ENCODE measurements at regions not wholly inside any gene's neighbourhood (a gene's known extent, or its start where the extent isn't known, plus 50 kb on each side); places are given as distances from the start of the nearest gene placed in this dataset.

DNA sequence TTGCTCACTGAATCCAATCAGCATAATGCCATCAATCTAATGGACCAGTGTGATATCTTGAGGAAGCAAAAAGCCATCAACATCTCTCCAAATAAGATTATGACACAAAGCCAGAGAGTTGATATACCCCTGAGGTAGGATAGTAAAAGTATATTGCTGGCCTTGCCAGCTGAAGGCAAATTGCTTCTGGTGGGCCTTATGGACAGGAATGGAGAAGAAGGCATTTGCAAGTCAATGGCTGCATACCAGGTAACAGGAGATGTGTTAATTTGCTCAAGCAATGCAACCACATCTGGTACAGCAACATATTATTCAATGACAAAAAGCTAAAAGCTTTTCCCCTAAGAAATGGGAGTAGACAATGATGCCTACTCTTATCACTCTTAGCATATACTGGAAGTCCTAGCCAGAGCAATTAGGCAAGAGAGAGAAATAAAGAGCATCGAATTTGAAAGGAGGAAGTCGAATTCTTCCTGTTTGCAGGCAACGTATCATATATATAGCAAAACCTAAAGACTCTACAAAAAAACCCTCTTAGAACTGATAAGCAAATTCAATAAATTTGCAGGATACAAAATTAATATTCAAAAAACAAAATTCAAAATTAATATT, 216.1 kb upstream of the RASA1 start:
- Histone ChIP-seq H3K4me3 (replicated peaks in 1 of 3; ENCODE audit: insufficient read depth in 1 of 3, low read depth in 1 of 3, low read length in 3 of 3) (no peak overlapping the region), H3K4me1 (ENCODE audit: control insufficient read depth, extremely low read depth, insufficient read depth, low read length) (no peaks in the 10 kb centered on the region), H3K36me3 (ENCODE audit: control insufficient read depth in 2 of 2, extremely low read depth in 1 of 2, insufficient read depth in 2 of 2, low read length in 2 of 2) (no peaks in the 10 kb centered on the region), H2AFZ (ENCODE audit: low read depth, low read length) (no peak overlapping the region), H3K27ac (ENCODE audit: insufficient read depth, low read depth, low read length) (no peak overlapping the region), H3K79me2 (ENCODE audit: control insufficient read depth, insufficient read depth, low read length) (no peaks in the 10 kb centered on the region), H3K27me3 (ENCODE audit: control insufficient read depth in 2 of 2, insufficient read depth in 2 of 2, low read length in 2 of 2) (no peaks in the 10 kb centered on the region), H3K9ac (replicated peaks; ENCODE audit: extremely low read depth, insufficient read depth, low read length) (no peak overlapping the region), H3K9me1 (replicated peaks; ENCODE audit: control insufficient read depth, extremely low read depth, insufficient read depth, low read length) (no peaks in the 10 kb centered on the region), H4K20me1 (replicated peaks; ENCODE audit: control insufficient read depth, extremely low read depth, insufficient read depth, low read length) (no peaks in the 10 kb centered on the region), H3K9me3 (replicated peaks; ENCODE audit: control insufficient read depth, insufficient read depth, low read length) (no peaks in the 10 kb centered on the region), H3K4me2 (ENCODE audit: insufficient read depth, low read length) (no peak overlapping the region)
- CTCF ChIA-PET = no interaction called here
- DNase-seq (ENCODE audit: low read depth, low spot score) = no peak
- intact Hi-C loops (cut with micrococcal nuclease) = no loop called here
- FAIRE-seq = no peak
- POLR2A ChIA-PET = no interaction called here
- BruUV-seq (replicated peaks) = no TSS peak
- dilution Hi-C loops (cut with MboI; ENCODE audit: extremely low pct_ligation_motif_present, low sequenced_read_pairs) = no loop called here
- TF ChIP-seq POLR2A (IDR thresholded peaks at IDR 0.05; ENCODE audit: low read depth, low read length) = no peak
- no peak for TF ChIP-seq FOS (IDR thresholded peaks at IDR 0.05; ENCODE audit: borderline replicate concordance, insufficient read depth, low read length)
- TF ChIP-seq JUN (IDR thresholded peaks at IDR 0.05; ENCODE audit: borderline replicate concordance, insufficient read depth, insufficient read length, low read depth) = no peak
- TF ChIP-seq, protein P1, sequence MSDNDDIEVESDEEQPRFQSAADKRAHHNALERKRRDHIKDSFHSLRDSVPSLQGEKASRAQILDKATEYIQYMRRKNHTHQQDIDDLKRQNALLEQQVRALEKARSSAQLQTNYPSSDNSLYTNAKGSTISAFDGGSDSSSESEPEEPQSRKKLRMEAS (IDR thresholded peaks at IDR 0.05; ENCODE audit: insufficient read depth, insufficient read length) = no peak
- TF ChIP-seq EZH2 (IDR thresholded peaks at IDR 0.05; ENCODE audit: borderline replicate concordance, low read depth, low read length, severe bottlenecking) = no peak
- no peak for TF ChIP-seq POLR2AphosphoS5 (IDR thresholded peaks at IDR 0.05; ENCODE audit: insufficient read depth, low read depth, low read length)
- TF ChIP-seq CTCF (IDR thresholded peaks at IDR 0.05; ENCODE audit: extremely low read depth in 1 of 2, insufficient read depth in 1 of 2, low read depth in 1 of 2, low read length in 2 of 2) = no peak
- TF ChIP-seq GATA2 (IDR thresholded peaks at IDR 0.05; ENCODE audit: insufficient read depth, insufficient read length, low read depth, low read length) = no peak
- TF ChIP-seq MYC (IDR thresholded peaks at IDR 0.05; ENCODE audit: low read depth, low read length) = no peak
